Tibial artery (tissue), 4 donors: ENCODE measurements at regions not wholly inside any gene's neighbourhood (a gene's known extent, or its start where the extent isn't known, plus 50 kb on each side); places are given as distances from the start of the nearest gene placed in this dataset.
"Not testable (repeated sequence)": the region's sequence is repeated elsewhere in the genome, so short reads cannot be mapped to it uniquely, and the experiment has no call there.

ENCODE experiments used
- DNase-seq, 2 donors: peaks; one replicate each; pipeline ENCODE4 v3.0.0-alpha.2; 2019
- H3K27ac ChIP-seq, 2 donors: fragments of 200-600 bp; sonication (generic) in 1 of 2; 1 replicate in 1 of 2; 2 replicates in 1 of 2; pipeline ENCODE4 v1.5.1; 2018 to 2019; ENCODE audit warnings: mild to moderate bottlenecking in 1 of 2
- H3K27me3 ChIP-seq, 2 donors: fragments of 200-600 bp; sonication (generic) in 1 of 2; one replicate each; pipeline versions ENCODE4 v1.5.1 to v1.6.0; 2016 to 2019
- H3K36me3 ChIP-seq, 3 donors: fragments of 200-600 bp; sonication (generic) in 2 of 3; one replicate each; pipeline ENCODE4 v1.5.1; 2016 to 2019; ENCODE audit warnings: mild to moderate bottlenecking in 2 of 3
- H3K4me1 ChIP-seq, 4 donors: fragments of 200-600 bp; sonication (generic) in 2 of 4; 1 replicate in 3 of 4; 2 replicates in 1 of 4; pipeline ENCODE4 v1.5.1; 2016 to 2019
- H3K4me3 ChIP-seq, 2 donors: fragments of 200-600 bp; sonication (generic) in 1 of 2; 1 replicate in 1 of 2; 2 replicates in 1 of 2; pipeline ENCODE4 v1.5.1; 2018 to 2019; ENCODE audit warnings: mild to moderate bottlenecking in 2 of 2
- H3K9me3 ChIP-seq, 3 donors: fragments of 200-600 bp; sonication (generic) in 1 of 3; one replicate each; pipeline ENCODE4 v1.5.1; 2016 to 2019
- intact Hi-C: fragments of 100-400 bp; cut with DNase I; formaldehyde crosslinking; loops from one replicate; pipeline ENCODE4 v1.15.0; 2023; ENCODE audit warnings: low total_unique reads
- TF ChIP-seq, protein P1 (sequence below), 2 experiments: fragments of 200-600 bp in 1 of 2; fragments of 450-650 bp in 1 of 2; IDR thresholded peaks; one replicate each; pipeline ENCODE4 v1.5.1; 2017 to 2019; ENCODE audit warnings: antibody characterized with exemption in 2 of 2, mild to moderate bottlenecking in 1 of 2, moderate library complexity in 1 of 2

DNA sequence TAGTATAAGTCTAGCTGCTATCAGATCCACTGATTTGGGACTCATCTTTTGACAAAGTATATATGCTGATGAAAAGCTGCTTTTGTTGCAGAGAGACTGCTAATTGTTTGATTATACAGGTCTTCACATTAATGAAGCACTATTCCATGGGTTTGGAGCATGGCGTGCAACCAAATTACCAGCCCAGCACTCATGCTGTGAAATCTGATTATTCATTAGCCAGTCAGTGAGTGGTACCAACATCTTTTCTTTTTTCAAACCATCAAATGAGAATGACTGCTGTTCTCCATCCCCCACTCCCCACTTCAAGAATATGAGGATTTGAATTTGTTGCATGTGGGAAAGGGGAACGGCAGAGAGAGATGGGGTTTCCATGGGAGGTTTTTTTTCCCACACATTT lies 91.3 kb downstream of the ID4 start:
- Histone ChIP-seq H3K27ac (no peak overlapping the region), H3K4me1 (no peaks in the 10 kb centered on the region), H3K36me3 (no peaks in the 10 kb centered on the region), H3K9me3 (no peaks in the 10 kb centered on the region), H3K4me3 (no peak overlapping the region), H3K27me3 (no peaks in the 10 kb centered on the region)
- TF ChIP-seq, protein P1, sequence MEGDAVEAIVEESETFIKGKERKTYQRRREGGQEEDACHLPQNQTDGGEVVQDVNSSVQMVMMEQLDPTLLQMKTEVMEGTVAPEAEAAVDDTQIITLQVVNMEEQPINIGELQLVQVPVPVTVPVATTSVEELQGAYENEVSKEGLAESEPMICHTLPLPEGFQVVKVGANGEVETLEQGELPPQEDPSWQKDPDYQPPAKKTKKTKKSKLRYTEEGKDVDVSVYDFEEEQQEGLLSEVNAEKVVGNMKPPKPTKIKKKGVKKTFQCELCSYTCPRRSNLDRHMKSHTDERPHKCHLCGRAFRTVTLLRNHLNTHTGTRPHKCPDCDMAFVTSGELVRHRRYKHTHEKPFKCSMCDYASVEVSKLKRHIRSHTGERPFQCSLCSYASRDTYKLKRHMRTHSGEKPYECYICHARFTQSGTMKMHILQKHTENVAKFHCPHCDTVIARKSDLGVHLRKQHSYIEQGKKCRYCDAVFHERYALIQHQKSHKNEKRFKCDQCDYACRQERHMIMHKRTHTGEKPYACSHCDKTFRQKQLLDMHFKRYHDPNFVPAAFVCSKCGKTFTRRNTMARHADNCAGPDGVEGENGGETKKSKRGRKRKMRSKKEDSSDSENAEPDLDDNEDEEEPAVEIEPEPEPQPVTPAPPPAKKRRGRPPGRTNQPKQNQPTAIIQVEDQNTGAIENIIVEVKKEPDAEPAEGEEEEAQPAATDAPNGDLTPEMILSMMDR (IDR thresholded peaks at IDR 0.05) = no peak
- intact Hi-C loops = no loop called here
- DNase-seq = no peak

DNA sequence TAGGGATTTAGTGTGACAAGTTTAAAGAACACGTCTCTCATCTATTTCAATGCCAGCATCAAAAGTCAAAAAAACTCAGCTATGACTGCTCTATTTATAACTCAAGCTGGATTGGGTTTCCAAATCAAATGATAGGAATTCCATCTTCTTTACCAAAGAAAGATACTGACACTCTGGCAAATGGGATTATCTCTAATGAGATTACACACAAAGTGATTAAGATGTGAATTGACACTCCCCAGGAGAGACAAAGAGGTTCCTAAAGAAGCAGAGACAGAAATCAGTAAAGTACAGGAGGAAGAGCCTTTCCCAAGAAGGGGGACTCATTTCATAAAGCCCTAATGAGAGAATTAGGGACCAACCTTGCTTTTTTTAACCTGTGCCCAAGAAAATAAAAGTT lies 92.1 kb downstream of the ID4 start:
- H3K9me3 ChIP-seq = no peaks in the 10 kb centered on the region
- no peaks in the 10 kb centered on the region for H3K4me1 ChIP-seq
- H3K27ac ChIP-seq = no peak overlapping the region
- no peaks in the 10 kb centered on the region for H3K27me3 ChIP-seq
- no peaks in the 10 kb centered on the region for H3K36me3 ChIP-seq
- intact Hi-C loops = no loop called here
- DNase-seq = no peak
- TF ChIP-seq, protein P1 (IDR thresholded peaks at IDR 0.05) = no peak
- no peak overlapping the region for H3K4me3 ChIP-seq

DNA sequence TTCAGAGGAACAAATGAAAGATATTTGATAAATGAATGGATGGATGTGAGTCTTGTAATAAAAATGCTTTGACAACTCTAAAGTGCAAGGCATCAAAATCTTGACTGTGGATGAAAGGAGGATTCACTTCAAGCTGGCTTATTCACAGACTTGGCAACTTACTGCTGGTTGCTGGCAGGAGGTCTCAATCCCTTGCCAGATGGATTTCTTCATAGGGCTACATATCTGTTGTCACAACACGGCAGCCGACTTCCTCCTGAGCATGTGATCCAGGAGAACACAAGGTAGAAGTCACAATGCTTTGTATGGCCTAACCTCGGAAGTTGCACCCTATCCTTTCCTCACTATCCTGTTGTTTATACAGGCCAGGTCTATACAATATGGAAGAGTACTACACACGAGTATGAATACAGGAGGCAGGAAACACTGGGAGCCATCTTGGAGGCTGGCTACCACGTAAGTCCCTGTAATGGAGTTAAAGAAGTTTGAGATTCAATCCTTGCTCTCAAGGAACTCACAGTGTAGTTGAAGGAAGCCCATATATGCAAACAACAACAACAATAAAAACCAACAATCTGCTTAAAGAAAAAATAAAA lies 97.9 kb downstream of the ID4 start:
- DNase-seq = peak; percentile 40 to 77
- intact Hi-C loops = no loop called here
- H3K4me3 ChIP-seq = no peak overlapping the region
- H3K27me3 ChIP-seq = no peaks in the 10 kb centered on the region
- H3K4me1 ChIP-seq = no peaks in the 10 kb centered on the region
- no peaks in the 10 kb centered on the region for H3K36me3 ChIP-seq
- H3K27ac ChIP-seq = no peak overlapping the region
- no peaks in the 10 kb centered on the region for H3K9me3 ChIP-seq
- TF ChIP-seq, protein P1 (IDR thresholded peaks at IDR 0.05) = no peak

DNA sequence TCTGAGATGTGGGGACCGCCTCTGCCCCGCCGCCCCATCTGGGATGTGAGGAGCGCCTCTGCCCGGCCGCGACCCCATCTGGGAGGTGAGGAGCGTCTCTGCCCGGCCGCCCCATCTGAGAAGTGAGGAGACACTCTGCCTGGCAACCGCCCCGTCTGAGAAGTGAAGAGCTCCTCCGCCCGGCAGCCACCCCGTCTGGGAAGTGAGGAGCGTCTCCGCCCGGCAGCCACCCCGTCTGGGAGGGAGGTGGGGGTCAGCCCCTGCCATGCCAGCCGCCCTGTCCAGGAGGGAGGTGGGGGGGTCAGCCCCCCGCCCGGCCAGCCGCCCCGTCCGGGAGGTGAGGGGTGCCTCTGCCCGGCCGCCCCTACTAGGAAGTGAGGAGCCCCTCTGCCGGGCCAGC lies 102.2 kb downstream of the ID4 start:
- H3K9me3 ChIP-seq, DNase-seq, H3K4me3 ChIP-seq, H3K27ac ChIP-seq, intact Hi-C loops, H3K36me3 ChIP-seq, H3K4me1 ChIP-seq, H3K27me3 ChIP-seq: not testable (repeated sequence)

DNA sequence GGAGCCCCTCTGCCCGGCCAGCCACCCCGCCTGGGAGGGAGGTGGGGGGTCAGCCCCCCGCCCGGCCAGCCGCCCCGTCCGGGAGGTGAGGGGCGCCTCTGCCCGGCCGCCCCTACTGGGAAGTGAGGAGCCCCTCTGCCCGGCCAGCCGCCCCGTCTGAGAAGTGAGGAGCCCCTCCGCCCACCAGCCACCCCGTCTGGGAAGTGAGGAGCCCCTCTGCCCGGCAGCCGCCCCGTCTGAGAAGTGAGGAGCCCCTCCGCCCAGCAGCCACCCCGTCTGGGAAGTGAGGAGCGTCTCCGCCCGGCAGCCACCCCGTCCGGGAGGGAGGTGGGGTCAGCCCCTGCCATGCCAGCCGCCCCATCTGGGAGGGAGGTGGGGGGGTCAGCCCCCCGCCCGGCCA lies 102.8 kb downstream of the ID4 start:
- H3K27me3 ChIP-seq, H3K27ac ChIP-seq, DNase-seq, H3K36me3 ChIP-seq, H3K4me1 ChIP-seq, H3K9me3 ChIP-seq, H3K4me3 ChIP-seq, intact Hi-C loops: not testable (repeated sequence)

DNA sequence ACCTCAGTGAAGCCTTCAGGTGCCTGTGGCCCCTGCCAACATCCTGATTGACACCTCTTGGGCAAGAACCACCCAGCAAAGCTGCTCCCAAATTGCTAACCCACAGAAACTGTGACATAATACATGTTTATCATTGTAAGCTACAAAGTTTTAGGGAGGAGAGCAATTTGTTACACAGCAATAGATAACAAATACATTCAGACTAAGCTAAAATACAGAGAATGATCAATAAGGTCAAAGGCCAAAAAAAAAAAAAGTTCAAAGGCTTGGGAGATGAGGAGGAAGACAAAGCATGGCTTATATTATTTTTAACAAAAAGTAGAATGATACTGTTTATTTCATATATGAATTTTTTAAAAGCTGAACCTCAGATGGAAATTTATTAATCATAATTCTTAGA lies 105.9 kb downstream of the ID4 start:
- TF ChIP-seq, protein P1 (IDR thresholded peaks at IDR 0.05) = no peak
- Histone ChIP-seq H3K9me3 (no peaks in the 10 kb centered on the region), H3K36me3 (no peaks in the 10 kb centered on the region), H3K4me3 (no peak overlapping the region), H3K4me1 (no peaks in the 10 kb centered on the region), H3K27ac (no peak overlapping the region), H3K27me3 (no peaks in the 10 kb centered on the region)
- no peak for DNase-seq
- intact Hi-C loops = no loop called here

DNA sequence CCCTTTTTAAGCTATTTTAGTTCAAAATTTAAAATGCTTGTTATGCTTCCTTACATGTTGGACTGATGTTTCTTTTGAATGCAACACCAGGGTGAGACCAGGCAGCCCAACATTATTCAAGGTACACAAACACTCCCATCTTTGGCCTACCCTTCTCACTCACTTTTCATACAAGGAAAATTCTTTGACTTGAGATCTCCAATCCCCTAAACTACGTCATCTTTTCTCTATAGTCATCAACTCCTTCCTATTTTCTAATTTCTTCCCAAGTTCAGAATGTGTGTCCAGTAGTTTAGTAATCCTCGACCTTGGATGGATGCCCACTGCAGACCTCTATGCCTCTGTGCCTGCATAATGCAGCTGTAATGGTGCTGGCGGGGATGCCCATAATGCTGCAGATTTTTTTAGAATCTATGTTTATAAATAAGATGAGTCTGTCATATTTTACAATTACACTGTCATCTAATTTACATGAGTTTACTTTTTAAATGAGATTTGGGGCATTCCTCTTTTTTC lies 108.7 kb downstream of the ID4 start:
- no peak for DNase-seq
- intact Hi-C loops = no loop called here

More for the DNA sequence above, 108.7 kb downstream of the ID4 start:
- H3K4me1 ChIP-seq = no peaks in the 10 kb centered on the region
- no peak overlapping the region for H3K4me3 ChIP-seq
- no peak overlapping the region for H3K27ac ChIP-seq
- H3K9me3 ChIP-seq = no peaks in the 10 kb centered on the region
- H3K27me3 ChIP-seq = no peaks in the 10 kb centered on the region
- no peaks in the 10 kb centered on the region for H3K36me3 ChIP-seq
- TF ChIP-seq, protein P1 (IDR thresholded peaks at IDR 0.05) = no peak
